Natural killer cell (primary cell): ENCODE measurements at regions not wholly inside any gene's neighbourhood (a gene's known extent, or its start where the extent isn't known, plus 50 kb on each side); places are given as distances from the start of the nearest gene placed in this dataset.

Experiments used
- ATAC-seq, 3 donors: fragments of 150-1000 bp in 2 of 3; fragments of 200-7000 bp in 1 of 3; cut with Tn5 transposase; 1 replicate in 1 of 3; 2 replicates in 2 of 3; pipeline ENCODE4 v1.10.0; 2021; ENCODE audit warnings: mild to moderate bottlenecking in 2 of 3, moderate library complexity in 2 of 3
- DNase-seq, 2 donors: peaks; one replicate each; pipeline versions ENCODE4 v3.0.0 to v3.0.0-alpha.2; 2013 to 2021; ENCODE audit warnings: mixed read lengths in 1 of 2
- H3K27ac ChIP-seq: one replicate; pipeline ENCODE4 v1.5.1; 2013; ENCODE audit warnings: mild to moderate bottlenecking, low read length
- H3K27me3 ChIP-seq: one replicate; pipeline ENCODE4 v1.6.1; 2013; ENCODE audit warnings: low read length; ENCODE audit not compliant: control insufficient read depth, insufficient read depth
- H3K36me3 ChIP-seq: one replicate; pipeline ENCODE4 v1.6.1; 2013; ENCODE audit warnings: low read length; ENCODE audit not compliant: control insufficient read depth, insufficient read depth
- H3K4me1 ChIP-seq: one replicate; pipeline ENCODE4 v1.6.1; 2013; ENCODE audit warnings: low read length; ENCODE audit not compliant: control insufficient read depth, insufficient read depth
- H3K4me3 ChIP-seq: one replicate; pipeline ENCODE4 v1.5.1; 2013; ENCODE audit warnings: low read length
- H3K9me3 ChIP-seq: one replicate; pipeline ENCODE4 v1.6.1; 2013; ENCODE audit warnings: low read length; ENCODE audit not compliant: control insufficient read depth, insufficient read depth
- H3K27ac Mint-ChIP-seq, 2 donors: one replicate each; pipeline ENCODE4 v1.8.0; 2022; ENCODE audit warnings: mild to moderate bottlenecking in 2 of 2, mixed read lengths in 2 of 2, moderate library complexity in 1 of 2
- H3K27me3 Mint-ChIP-seq, 2 donors: one replicate each; pipeline ENCODE4 v1.8.0; 2022; ENCODE audit warnings: low read depth in 2 of 2, mixed read lengths in 2 of 2
- H3K36me3 Mint-ChIP-seq: one replicate; pipeline ENCODE4 v1.8.0; 2022; ENCODE audit warnings: mixed read lengths
- H3K4me1 Mint-ChIP-seq, 2 donors: one replicate each; pipeline ENCODE4 v1.8.0; 2022; ENCODE audit warnings: mixed read lengths in 2 of 2
- H3K4me3 Mint-ChIP-seq: one replicate; pipeline ENCODE4 v1.8.0; 2022; ENCODE audit warnings: mild to moderate bottlenecking, moderate library complexity, mixed read lengths
- H3K9me3 Mint-ChIP-seq, 2 donors: one replicate each; pipeline ENCODE4 v1.8.0; 2022; ENCODE audit warnings: mixed read lengths in 2 of 2
- WGBS: methylation state at CpG from one replicate; pipeline ENCODE4 v1.1.7; 2013; ENCODE audit warnings: missing lambda C conversion rate; ENCODE audit not compliant: insufficient coverage; 5-methylcytosine and 5-hydroxymethylcytosine counted together
- intact Hi-C: fragments of 100-400 bp; cut with micrococcal nuclease; formaldehyde crosslinking; loops from one replicate; pipeline ENCODE4 v1.14.2; 2022
- TF ChIP-seq, protein P1 (sequence below): fragments of 200-600 bp; IDR thresholded peaks from one replicate; pipeline ENCODE4 v1.8.0; 2022; ENCODE audit warnings: antibody characterized with exemption

DNA sequence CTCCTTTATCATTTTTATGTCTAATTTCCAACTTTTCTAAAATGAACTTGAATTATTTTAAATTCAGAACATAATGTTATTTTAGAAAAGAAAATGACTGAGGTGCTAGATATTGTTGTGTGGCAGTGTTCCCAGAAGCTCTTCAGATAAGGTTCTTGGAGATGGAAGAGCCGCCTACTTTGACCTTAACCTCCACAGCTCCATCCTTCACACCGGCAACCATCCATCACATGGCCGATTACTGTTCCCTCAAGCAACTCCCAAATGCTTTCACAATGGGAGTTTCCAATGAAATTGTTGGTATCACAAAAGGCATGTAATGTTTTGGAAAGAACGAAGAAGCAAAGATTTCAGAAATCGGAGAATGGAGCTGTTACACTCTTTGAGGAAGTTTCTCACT is 193.9 kb upstream of the SALL3 start:
- no peaks in the 10 kb centered on the region for H3K36me3 Mint-ChIP-seq
- intact Hi-C loops = no loop called here
- no peaks in the 10 kb centered on the region for H3K36me3 ChIP-seq
- H3K27me3 ChIP-seq = no peaks in the 10 kb centered on the region
- no peaks in the 10 kb centered on the region for H3K4me1 ChIP-seq
- DNase-seq (no peak), ATAC-seq (no peak)
- no peaks in the 10 kb centered on the region for H3K9me3 ChIP-seq
- H3K4me1 Mint-ChIP-seq = no peaks in the 10 kb centered on the region
- H3K4me3 Mint-ChIP-seq = no peak overlapping the region
- no peaks in the 10 kb centered on the region for H3K9me3 Mint-ChIP-seq
- TF ChIP-seq, protein P1, sequence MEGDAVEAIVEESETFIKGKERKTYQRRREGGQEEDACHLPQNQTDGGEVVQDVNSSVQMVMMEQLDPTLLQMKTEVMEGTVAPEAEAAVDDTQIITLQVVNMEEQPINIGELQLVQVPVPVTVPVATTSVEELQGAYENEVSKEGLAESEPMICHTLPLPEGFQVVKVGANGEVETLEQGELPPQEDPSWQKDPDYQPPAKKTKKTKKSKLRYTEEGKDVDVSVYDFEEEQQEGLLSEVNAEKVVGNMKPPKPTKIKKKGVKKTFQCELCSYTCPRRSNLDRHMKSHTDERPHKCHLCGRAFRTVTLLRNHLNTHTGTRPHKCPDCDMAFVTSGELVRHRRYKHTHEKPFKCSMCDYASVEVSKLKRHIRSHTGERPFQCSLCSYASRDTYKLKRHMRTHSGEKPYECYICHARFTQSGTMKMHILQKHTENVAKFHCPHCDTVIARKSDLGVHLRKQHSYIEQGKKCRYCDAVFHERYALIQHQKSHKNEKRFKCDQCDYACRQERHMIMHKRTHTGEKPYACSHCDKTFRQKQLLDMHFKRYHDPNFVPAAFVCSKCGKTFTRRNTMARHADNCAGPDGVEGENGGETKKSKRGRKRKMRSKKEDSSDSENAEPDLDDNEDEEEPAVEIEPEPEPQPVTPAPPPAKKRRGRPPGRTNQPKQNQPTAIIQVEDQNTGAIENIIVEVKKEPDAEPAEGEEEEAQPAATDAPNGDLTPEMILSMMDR = no peak
- no peak overlapping the region for H3K27ac Mint-ChIP-seq
- WGBS = 94% methylated on average over 5 of the region's 5 CpGs
- no peak overlapping the region for H3K27ac ChIP-seq
- H3K4me3 ChIP-seq = no peak overlapping the region
- H3K27me3 Mint-ChIP-seq = no peaks in the 10 kb centered on the region

DNA sequence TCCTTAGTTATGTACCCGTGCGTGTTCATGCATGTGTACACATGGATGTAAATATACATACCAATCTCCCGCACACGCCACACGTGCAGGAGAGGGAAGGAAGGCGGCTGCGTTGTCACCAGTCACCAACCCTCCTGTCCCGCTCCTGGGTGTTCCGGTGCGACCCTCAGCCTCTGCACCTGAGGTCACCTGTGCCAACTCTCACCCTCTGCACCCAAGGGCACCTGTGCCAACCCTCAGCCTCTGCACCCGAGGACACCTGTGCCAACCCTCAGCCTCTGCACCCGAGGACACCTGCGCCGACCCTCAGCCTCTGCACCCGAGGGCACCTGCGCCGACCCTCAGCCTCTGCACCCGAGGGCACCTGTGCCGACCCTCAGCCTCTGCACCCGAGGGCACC is 192.8 kb upstream of the SALL3 start:
- H3K36me3 ChIP-seq = no peaks in the 10 kb centered on the region
- no peaks in the 10 kb centered on the region for H3K27me3 Mint-ChIP-seq
- H3K27me3 ChIP-seq = no peaks in the 10 kb centered on the region
- ATAC-seq (no peak), DNase-seq (no peak)
- no peaks in the 10 kb centered on the region for H3K4me1 ChIP-seq
- H3K4me3 Mint-ChIP-seq = no peak overlapping the region
- H3K4me1 Mint-ChIP-seq = no peaks in the 10 kb centered on the region
- TF ChIP-seq, protein P1 = no peak
- intact Hi-C loops = no loop called here
- H3K27ac ChIP-seq = no peak overlapping the region
- no peak overlapping the region for H3K4me3 ChIP-seq
- no peaks in the 10 kb centered on the region for H3K9me3 Mint-ChIP-seq
- 93% methylated on average over 14 of the region's 20 CpGs for WGBS
- H3K9me3 ChIP-seq = no peaks in the 10 kb centered on the region
- H3K27ac Mint-ChIP-seq = no peak overlapping the region
- no peaks in the 10 kb centered on the region for H3K36me3 Mint-ChIP-seq

DNA sequence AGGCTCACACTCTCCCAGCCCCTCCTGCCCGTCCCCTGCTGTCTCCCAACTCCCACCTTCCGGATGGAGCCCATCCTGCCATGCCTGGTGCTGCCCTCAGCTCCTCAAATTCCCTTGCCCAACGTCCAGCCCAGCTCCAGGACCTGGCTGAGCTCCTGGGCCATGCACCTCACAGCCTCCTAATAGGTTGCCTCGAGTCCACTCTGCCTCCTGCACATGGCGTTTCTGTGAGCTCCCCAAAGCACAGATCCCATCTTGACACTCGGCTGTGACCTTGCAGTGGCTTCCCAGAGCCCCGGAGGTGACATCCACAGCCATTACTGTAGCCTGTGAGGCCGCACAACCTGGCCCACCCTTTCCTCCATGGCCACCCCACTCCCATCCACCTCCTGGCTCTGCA is 191.9 kb upstream of the SALL3 start:
- Histone ChIP-seq H3K27me3 (no peaks in the 10 kb centered on the region), H3K9me3 (no peaks in the 10 kb centered on the region), H3K27ac (no peak overlapping the region), H3K36me3 (no peaks in the 10 kb centered on the region), H3K4me1 (no peaks in the 10 kb centered on the region), H3K4me3 (no peak overlapping the region)
- no peak for DNase-seq
- no peaks in the 10 kb centered on the region for H3K36me3 Mint-ChIP-seq
- intact Hi-C loops = no loop called here
- H3K4me1 Mint-ChIP-seq = no peaks in the 10 kb centered on the region
- TF ChIP-seq, protein P1 = no peak
- ATAC-seq = no peak
- no peak overlapping the region for H3K4me3 Mint-ChIP-seq
- WGBS = 71% methylated on average over 8 of the region's 8 CpGs
- H3K27ac Mint-ChIP-seq = no peak overlapping the region
- H3K27me3 Mint-ChIP-seq = no peaks in the 10 kb centered on the region
- H3K9me3 Mint-ChIP-seq = no peaks in the 10 kb centered on the region

DNA sequence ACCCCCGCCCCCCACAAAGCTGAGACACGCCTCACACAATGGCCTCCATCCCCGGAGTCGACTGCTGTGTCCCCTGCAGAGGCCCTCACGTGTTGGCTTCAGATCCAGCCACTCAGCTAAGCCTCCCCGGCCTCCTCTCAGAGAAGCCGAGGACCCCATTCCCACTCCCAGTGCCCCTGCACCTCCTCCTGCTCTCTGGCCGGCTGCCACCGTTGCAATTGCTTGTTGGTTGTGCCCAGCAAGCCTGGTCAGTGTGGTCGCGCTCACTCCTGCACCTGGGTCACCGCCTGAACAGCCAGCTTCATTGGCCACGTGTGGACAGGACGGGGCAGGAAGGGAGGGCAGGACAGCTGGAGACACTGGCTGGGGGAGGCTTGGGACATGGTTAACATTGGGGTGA is 191.5 kb upstream of the SALL3 start:
- H3K36me3 ChIP-seq = no peaks in the 10 kb centered on the region
- Mint-ChIP-seq H3K4me1 (no peaks in the 10 kb centered on the region), H3K36me3 (no peaks in the 10 kb centered on the region), H3K4me3 (no peak overlapping the region), H3K9me3 (no peaks in the 10 kb centered on the region), H3K27me3 (no peaks in the 10 kb centered on the region), H3K27ac (no peak overlapping the region)
- TF ChIP-seq, protein P1 = no peak
- intact Hi-C loops = no loop called here
- H3K27ac ChIP-seq = no peak overlapping the region
- 84% methylated on average over 14 of the region's 14 CpGs for WGBS
- H3K9me3 ChIP-seq = no peaks in the 10 kb centered on the region
- no peak overlapping the region for H3K4me3 ChIP-seq
- no peaks in the 10 kb centered on the region for H3K27me3 ChIP-seq
- H3K4me1 ChIP-seq = no peaks in the 10 kb centered on the region
- no peak for ATAC-seq
- DNase-seq = no peak
